WERI-Rb-1 (cell line): ENCODE measurements at regions not wholly inside any gene's neighbourhood (a gene's known extent, or its start where the extent isn't known, plus 50 kb on each side); places are given as distances from the start of the nearest gene placed in this dataset.

Experiments
- DNase-seq: peaks from one replicate; pipeline ENCODE4 v3.0.0-alpha.2; 2020
- H3K27ac ChIP-seq: fragments of 250-450 bp; sonication (Bioruptor Pico); 2 replicates; pipeline ENCODE4 v1.5.1; 2020; ENCODE audit warnings: mild to moderate bottlenecking, moderate library complexity
- H3K27me3 ChIP-seq: fragments of 250-450 bp; sonication (Bioruptor Pico); 2 replicates; pipeline ENCODE4 v1.5.1; 2021; ENCODE audit warnings: mild to moderate bottlenecking, low read depth, moderate library complexity; ENCODE audit not compliant: insufficient read depth, severe bottlenecking
- H3K36me3 ChIP-seq: fragments of 250-450 bp; sonication (Bioruptor Pico); 2 replicates; pipeline ENCODE4 v1.5.1; 2020; ENCODE audit warnings: mild to moderate bottlenecking, moderate library complexity
- H3K4me3 ChIP-seq: 2 replicates; pipeline ENCODE4 v1.5.1; 2011; ENCODE audit warnings: low read depth, mild to moderate bottlenecking, control low read depth, low read length
- H3K9me3 ChIP-seq: fragments of 250-450 bp; sonication (Bioruptor Pico); 2 replicates; pipeline ENCODE4 v1.5.1; 2021; ENCODE audit warnings: mild to moderate bottlenecking, moderate library complexity; ENCODE audit not compliant: severe bottlenecking
- CTCF ChIP-seq: IDR thresholded peaks from 2 replicates; pipeline ENCODE4 v1.5.1; 2011; ENCODE audit warnings: low read depth, mild to moderate bottlenecking, control low read depth, inconsistent platforms, low read length

GRCh38 chr3:87397211-87397610, 120.8 kb upstream of the POU1F1 start:
- Histone ChIP-seq H3K27me3 (no peaks in the 10 kb centered on the region), H3K27ac (no peak overlapping the region), H3K9me3 (no peaks in the 10 kb centered on the region), H3K4me3 (no peak overlapping the region), H3K36me3 (no peaks in the 10 kb centered on the region)
- DNase-seq, result no peak
- no peak for TF ChIP-seq CTCF

- H3K9me3 ChIP-seq, result no peaks in the 10 kb centered on the region
- no peaks in the 10 kb centered on the region for H3K36me3 ChIP-seq
- DNase-seq, result no peak
- no peak for TF ChIP-seq CTCF
- H3K4me3 ChIP-seq, result no peak overlapping the region
- no peak overlapping the region for H3K27ac ChIP-seq
- H3K27me3 ChIP-seq, result no peaks in the 10 kb centered on the region
Observed at GRCh38 chr3:87390821-87391220, 114.4 kb upstream of the POU1F1 start.

GRCh38 chr3:87390353-87390752, 114.0 kb upstream of the POU1F1 start:
- TF ChIP-seq CTCF, result no peak
- Histone ChIP-seq H3K27me3 (no peaks in the 10 kb centered on the region), H3K4me3 (no peak overlapping the region), H3K27ac (no peak overlapping the region), H3K36me3 (no peaks in the 10 kb centered on the region), H3K9me3 (no peaks in the 10 kb centered on the region)
- no peak for DNase-seq

GRCh38 chr3:87375231-87375682, 98.9 kb upstream of the POU1F1 start:
- no peak overlapping the region for H3K4me3 ChIP-seq
- no peak for TF ChIP-seq CTCF
- no peak overlapping the region for H3K27ac ChIP-seq
- H3K36me3 ChIP-seq, result no peaks in the 10 kb centered on the region
- H3K27me3 ChIP-seq, result peaks cover 4% of the 10 kb centered on the region
- DNase-seq, result no peak
- H3K9me3 ChIP-seq, result peaks cover 5% of the 10 kb centered on the region

GRCh38 chr3:87370007-87370406, 93.6 kb upstream of the POU1F1 start:
- TF ChIP-seq CTCF, result no peak
- H3K9me3 ChIP-seq, result peaks cover 3% of the 10 kb centered on the region
- H3K27me3 ChIP-seq, result peaks cover 11% of the 10 kb centered on the region
- no peaks in the 10 kb centered on the region for H3K36me3 ChIP-seq
- no peak overlapping the region for H3K27ac ChIP-seq
- H3K4me3 ChIP-seq, result no peak overlapping the region
- no peak for DNase-seq

GRCh38 chr3:87367736-87368135, 91.4 kb upstream of the POU1F1 start:
- TF ChIP-seq CTCF, result no peak
- DNase-seq, result no peak
- H3K4me3 ChIP-seq, result no peak overlapping the region
- H3K9me3 ChIP-seq, result no peaks in the 10 kb centered on the region
- peaks cover 20% of the 10 kb centered on the region for H3K27me3 ChIP-seq
- H3K27ac ChIP-seq, result no peak overlapping the region
- H3K36me3 ChIP-seq, result no peaks in the 10 kb centered on the region
